CD4-positive, alpha-beta T cell (primary cell): ENCODE measurements at regions not wholly inside any gene's neighbourhood (a gene's known extent, or its start where the extent isn't known, plus 50 kb on each side); places are given as distances from the start of the nearest gene placed in this dataset.
A peak's percentile ranks its signal among the peaks of the same experiment; 100 is the strongest.

ENCODE experiments used
- ATAC-seq: fragments of 200-7000 bp; cut with Tn5 transposase; one replicate; pipeline ENCODE4 v1.10.0; 2022; ENCODE audit warnings: mild to moderate bottlenecking; ENCODE audit not compliant: poor library complexity
- CTCF ChIA-PET: fragments of 350-600 bp; sonication (Branson Sonifier 250); formaldehyde crosslinking; loops from one replicate; lab custom pipeline; 2021; ENCODE audit warnings: antibody characterized with exemption, inconsistent platforms; lab: Charles Lee
- POLR2A ChIA-PET: fragments of 350-600 bp; sonication (Branson Sonifier 250); formaldehyde crosslinking; loops from one replicate; lab custom pipeline; 2021; ENCODE audit warnings: antibody characterized with exemption, inconsistent platforms; lab: Charles Lee
- DNase-seq, 14 experiments: peaks; one replicate each; pipeline ENCODE4 v3.0.0-alpha.2; 2013 to 2020; ENCODE audit warnings: mixed read lengths in 2 of 14
- H3K27ac ChIP-seq, 2 donors: one replicate each; pipeline versions ENCODE4 v1.5.1 to v1.7.0; 2013; ENCODE audit warnings: low read length in 2 of 2, low read depth in 1 of 2, mild to moderate bottlenecking in 1 of 2
- H3K27me3 ChIP-seq, 2 experiments: 1 replicate in 1 of 2; 2 replicates in 1 of 2; pipeline versions ENCODE4 v1.6.1 to v1.7.0; 2013; ENCODE audit warnings: low read length in 2 of 2, control low read depth in 1 of 2, mild to moderate bottlenecking in 1 of 2, moderate library complexity in 1 of 2; ENCODE audit not compliant: insufficient read depth in 2 of 2, control insufficient read depth in 1 of 2
- H3K36me3 ChIP-seq: one replicate; pipeline ENCODE4 v1.6.1; 2013; ENCODE audit warnings: low read length, control low read depth; ENCODE audit not compliant: insufficient read depth
- H3K4me1 ChIP-seq: one replicate; pipeline ENCODE4 v1.6.1; 2013; ENCODE audit warnings: low read length, control low read depth; ENCODE audit not compliant: insufficient read depth
- H3K4me3 ChIP-seq: one replicate; pipeline ENCODE4 v1.5.1; 2013; ENCODE audit warnings: mild to moderate bottlenecking, low read length, moderate library complexity
- H3K9me3 ChIP-seq, 2 experiments: 1 replicate in 1 of 2; 2 replicates in 1 of 2; pipeline versions ENCODE4 v1.6.1 to v1.7.0; 2013; ENCODE audit warnings: low read length in 2 of 2, mild to moderate bottlenecking in 2 of 2, control low read depth in 1 of 2, moderate library complexity in 1 of 2; ENCODE audit not compliant: control insufficient read depth in 1 of 2, insufficient read depth in 1 of 2
- H3K27ac Mint-ChIP-seq: one replicate; pipeline ENCODE4 v1.8.0; 2020; ENCODE audit warnings: mixed read lengths
- H3K27me3 Mint-ChIP-seq: one replicate; pipeline ENCODE4 v1.8.0; 2021; ENCODE audit warnings: mixed read lengths
- H3K36me3 Mint-ChIP-seq: one replicate; pipeline ENCODE4 v1.8.0; 2021; ENCODE audit warnings: low read depth, mixed read lengths
- H3K4me1 Mint-ChIP-seq: one replicate; pipeline ENCODE4 v1.8.0; 2021; ENCODE audit warnings: low read depth, mixed read lengths
- H3K4me3 Mint-ChIP-seq: one replicate; pipeline ENCODE4 v1.8.0; 2020; ENCODE audit warnings: mild to moderate bottlenecking, mixed read lengths
- H3K9me3 Mint-ChIP-seq: one replicate; pipeline ENCODE4 v1.8.0; 2020; ENCODE audit warnings: mixed read lengths
- intact Hi-C, 2 experiments: fragments of 100-400 bp; cut with DNase I in 1 of 2; cut with micrococcal nuclease in 1 of 2; formaldehyde crosslinking; loops; one replicate each; pipeline versions ENCODE4 v1.15.1 to v1.9.0; 2023 to 2025; cut with DNase I, micrococcal nuclease
- TF ChIP-seq, protein P1 (sequence below): fragments of 200-600 bp; IDR thresholded peaks from one replicate; pipeline ENCODE4 v1.8.0; 2022; ENCODE audit warnings: antibody characterized with exemption, mild to moderate bottlenecking

- Histone ChIP-seq H3K4me3 (no peak overlapping the region), H3K36me3 (no peaks in the 10 kb centered on the region), H3K27me3 (no peaks in the 10 kb centered on the region), H3K9me3 (no peaks in the 10 kb centered on the region), H3K27ac (no peak overlapping the region), H3K4me1 (no peaks in the 10 kb centered on the region)
- intact Hi-C loops, result no loop called here
- TF ChIP-seq, protein P1, sequence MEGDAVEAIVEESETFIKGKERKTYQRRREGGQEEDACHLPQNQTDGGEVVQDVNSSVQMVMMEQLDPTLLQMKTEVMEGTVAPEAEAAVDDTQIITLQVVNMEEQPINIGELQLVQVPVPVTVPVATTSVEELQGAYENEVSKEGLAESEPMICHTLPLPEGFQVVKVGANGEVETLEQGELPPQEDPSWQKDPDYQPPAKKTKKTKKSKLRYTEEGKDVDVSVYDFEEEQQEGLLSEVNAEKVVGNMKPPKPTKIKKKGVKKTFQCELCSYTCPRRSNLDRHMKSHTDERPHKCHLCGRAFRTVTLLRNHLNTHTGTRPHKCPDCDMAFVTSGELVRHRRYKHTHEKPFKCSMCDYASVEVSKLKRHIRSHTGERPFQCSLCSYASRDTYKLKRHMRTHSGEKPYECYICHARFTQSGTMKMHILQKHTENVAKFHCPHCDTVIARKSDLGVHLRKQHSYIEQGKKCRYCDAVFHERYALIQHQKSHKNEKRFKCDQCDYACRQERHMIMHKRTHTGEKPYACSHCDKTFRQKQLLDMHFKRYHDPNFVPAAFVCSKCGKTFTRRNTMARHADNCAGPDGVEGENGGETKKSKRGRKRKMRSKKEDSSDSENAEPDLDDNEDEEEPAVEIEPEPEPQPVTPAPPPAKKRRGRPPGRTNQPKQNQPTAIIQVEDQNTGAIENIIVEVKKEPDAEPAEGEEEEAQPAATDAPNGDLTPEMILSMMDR, result no peak
- H3K9me3 Mint-ChIP-seq, result peaks cover 3% of the 10 kb centered on the region
- no peak overlapping the region for H3K27ac Mint-ChIP-seq
- no peaks in the 10 kb centered on the region for H3K27me3 Mint-ChIP-seq
- ATAC-seq (no peak), DNase-seq (peak in 1 of 14 experiments; percentile 4)
- no peaks in the 10 kb centered on the region for H3K36me3 Mint-ChIP-seq
- H3K4me1 Mint-ChIP-seq, result no peaks in the 10 kb centered on the region
- H3K4me3 Mint-ChIP-seq, result no peak overlapping the region
- POLR2A ChIA-PET, result no interaction called here
- CTCF ChIA-PET, result no interaction called here
Measured at GRCh38 chrX:88903989-88904718, 157.1 kb downstream of the CPXCR1 start.

DNA sequence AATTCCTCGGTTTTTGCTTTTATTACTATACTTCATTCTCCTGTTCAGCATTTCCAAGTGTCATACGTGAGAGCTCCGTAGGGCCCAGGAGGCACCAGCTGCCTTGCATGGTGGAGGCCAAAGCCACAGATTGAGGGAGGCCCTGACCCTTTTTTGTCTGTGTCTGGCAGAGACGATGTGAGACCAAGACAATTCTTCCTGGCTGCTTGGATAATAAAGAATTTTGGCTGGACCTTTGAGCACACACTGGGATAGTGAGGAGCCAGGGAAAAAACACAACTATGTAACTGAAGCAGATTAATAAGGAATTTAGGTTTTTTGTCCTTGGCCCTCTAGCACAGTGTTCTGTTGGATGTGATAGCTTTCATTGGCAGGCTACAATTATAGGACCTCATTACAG, 161.0 kb downstream of the CPXCR1 start:
- Histone ChIP-seq H3K4me1 (no peaks in the 10 kb centered on the region), H3K27me3 (no peaks in the 10 kb centered on the region), H3K27ac (no peak overlapping the region), H3K9me3 (no peaks in the 10 kb centered on the region), H3K4me3 (no peak overlapping the region), H3K36me3 (no peaks in the 10 kb centered on the region)
- Mint-ChIP-seq H3K4me3 (no peak overlapping the region), H3K27me3 (no peaks in the 10 kb centered on the region), H3K9me3 (peaks cover 3% of the 10 kb centered on the region), H3K27ac (no peak overlapping the region), H3K4me1 (no peaks in the 10 kb centered on the region), H3K36me3 (no peaks in the 10 kb centered on the region)
- ChIA-PET POLR2A (no interaction called here), CTCF (no interaction called here)
- intact Hi-C loops, result no loop called here
- TF ChIP-seq, protein P1, result no peak
- ATAC-seq, result no peak
- DNase-seq, result no peak

GRCh38 chrX:88937616-88938015, 190.6 kb downstream of the CPXCR1 start:
- Histone ChIP-seq H3K27me3 (no peaks in the 10 kb centered on the region), H3K4me3 (no peak overlapping the region), H3K36me3 (no peaks in the 10 kb centered on the region), H3K27ac (no peak overlapping the region), H3K9me3 (no peaks in the 10 kb centered on the region), H3K4me1 (no peaks in the 10 kb centered on the region)
- Mint-ChIP-seq H3K27ac (no peak overlapping the region), H3K27me3 (no peaks in the 10 kb centered on the region), H3K4me3 (no peak overlapping the region), H3K36me3 (no peaks in the 10 kb centered on the region), H3K9me3 (peaks cover 3% of the 10 kb centered on the region), H3K4me1 (no peaks in the 10 kb centered on the region)
- ATAC-seq (no peak), DNase-seq (no peak)
- intact Hi-C loops, result no loop called here
- ChIA-PET CTCF (no interaction called here), POLR2A (no interaction called here)
- TF ChIP-seq, protein P1, result no peak
